ENCODE measurements at regions not wholly inside any gene's neighbourhood (a gene's known extent, or its start where the extent isn't known, plus 50 kb on each side); places are given as distances from the start of the nearest gene placed in this dataset.

- H2AFZ ChIP-seq (ENCODE audit: low read length): no peak overlapping the region
- no peaks in the 10 kb centered on the region for H4K20me1 ChIP-seq (ENCODE audit: insufficient read depth, low read length)
- intact Hi-C loops (cut with micrococcal nuclease; ENCODE audit: unreplicated experiment): no loop called here
- no peaks in the 10 kb centered on the region for H3K4me1 ChIP-seq (ENCODE audit: insufficient read depth, low read length, poor library complexity, severe bottlenecking)
- no TSS peak for BruUV-seq (replicated peaks)
- no peak for TF ChIP-seq EZH2phosphoT487 (IDR thresholded peaks at IDR 0.05; ENCODE audit: borderline replicate concordance, low read depth, low read length)
- no peak for TF ChIP-seq CTCF (conservative IDR thresholded peaks at IDR 0.05; ENCODE audit: low read length)
- H3K4me3 ChIP-seq (ENCODE audit: low read depth, low read length, poor library complexity, severe bottlenecking): no peak overlapping the region
- no peaks in the 10 kb centered on the region for H3K9me3 ChIP-seq (ENCODE audit: low read length)
- ChIA-PET CTCF (ENCODE audit: unreplicated experiment) (no interaction called here), POLR2A (no interaction called here)
- H3K79me2 ChIP-seq (ENCODE audit: insufficient read depth, low read depth, low read length): no peaks in the 10 kb centered on the region
- H3K36me3 ChIP-seq (ENCODE audit: insufficient read depth, low read length): no peaks in the 10 kb centered on the region
- no peaks in the 10 kb centered on the region; the same call in 1 of the 2 replicates for H3K9me2 ChIP-seq (ENCODE audit: insufficient read depth, low read length)
- no peak overlapping the region for H3K4me2 ChIP-seq (ENCODE audit: low read length)
- no peak overlapping the region for H3K27ac ChIP-seq (ENCODE audit: low read depth, low read length, poor library complexity, severe bottlenecking)
- no peak for DNase-seq (ENCODE audit: low spot score)
These were observed 213.7 kb downstream of the HTR7 start for GRCh38 chr10:90644165-90644564.

DNA sequence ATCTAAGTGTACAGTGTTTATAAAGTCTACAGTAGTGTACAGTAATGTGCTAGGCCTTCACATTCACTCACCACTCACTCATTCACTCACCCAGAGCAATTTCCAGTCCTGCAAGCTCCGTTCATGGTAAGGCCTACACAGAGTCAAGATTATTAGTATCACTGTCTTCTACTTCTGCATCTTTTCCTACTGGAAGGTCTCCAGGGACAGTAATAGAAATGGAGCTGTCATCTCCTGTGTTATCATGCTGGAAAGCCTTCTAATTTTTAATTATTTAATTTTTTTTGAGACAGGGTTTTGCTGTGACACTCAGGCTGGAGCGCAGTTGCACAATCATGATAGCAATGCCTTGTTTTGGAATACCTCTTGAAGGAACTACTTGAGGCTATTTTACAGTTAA lies 207.0 kb downstream of the HTR7 start:
- no peaks in the 10 kb centered on the region for H3K9me3 ChIP-seq (ENCODE audit: low read length)
- intact Hi-C loops (cut with micrococcal nuclease; ENCODE audit: unreplicated experiment): no loop called here
- H3K36me3 ChIP-seq (ENCODE audit: insufficient read depth, low read length): no peaks in the 10 kb centered on the region
- ChIA-PET POLR2A (interaction anchor here (0.5 to 1.8 kb wide), 3 partner anchors 9 to 1613 kb away, joined by 4 read pairs; no protein-coding TSS in a partner anchor), CTCF (ENCODE audit: unreplicated experiment) (no interaction called here)
- TF ChIP-seq EZH2phosphoT487 (IDR thresholded peaks at IDR 0.05; ENCODE audit: borderline replicate concordance, low read depth, low read length): no peak
- no peak for TF ChIP-seq CTCF (conservative IDR thresholded peaks at IDR 0.05; ENCODE audit: low read length)
- H3K4me2 ChIP-seq (ENCODE audit: low read length): no peak overlapping the region
- H2AFZ ChIP-seq (ENCODE audit: low read length): no peak overlapping the region
- DNase-seq (ENCODE audit: low spot score): no peak
- no peak overlapping the region for H3K27ac ChIP-seq (ENCODE audit: low read depth, low read length, poor library complexity, severe bottlenecking)
- H3K4me3 ChIP-seq (ENCODE audit: low read depth, low read length, poor library complexity, severe bottlenecking): no peak overlapping the region
- H3K79me2 ChIP-seq (ENCODE audit: insufficient read depth, low read depth, low read length): no peaks in the 10 kb centered on the region
- no TSS peak for BruUV-seq (replicated peaks)
- no peaks in the 10 kb centered on the region for H4K20me1 ChIP-seq (ENCODE audit: insufficient read depth, low read length)
- no peaks in the 10 kb centered on the region for H3K9me2 ChIP-seq (ENCODE audit: insufficient read depth, low read length)
- H3K4me1 ChIP-seq (ENCODE audit: insufficient read depth, low read length, poor library complexity, severe bottlenecking): no peaks in the 10 kb centered on the region

- Histone ChIP-seq H3K36me3 (ENCODE audit: insufficient read depth, low read length) (no peaks in the 10 kb centered on the region), H4K20me1 (ENCODE audit: insufficient read depth, low read length) (no peaks in the 10 kb centered on the region), H2AFZ (ENCODE audit: low read length) (no peak overlapping the region), H3K4me1 (ENCODE audit: insufficient read depth, low read length, poor library complexity, severe bottlenecking) (no peaks in the 10 kb centered on the region), H3K4me2 (ENCODE audit: low read length) (no peak overlapping the region), H3K4me3 (ENCODE audit: low read depth, low read length, poor library complexity, severe bottlenecking) (no peak overlapping the region), H3K9me3 (ENCODE audit: low read length) (no peaks in the 10 kb centered on the region), H3K9me2 (ENCODE audit: insufficient read depth, low read length) (no peaks in the 10 kb centered on the region), H3K79me2 (ENCODE audit: insufficient read depth, low read depth, low read length) (no peaks in the 10 kb centered on the region), H3K27ac (ENCODE audit: low read depth, low read length, poor library complexity, severe bottlenecking) (no peak overlapping the region)
- TF ChIP-seq CTCF (conservative IDR thresholded peaks at IDR 0.05; ENCODE audit: low read length) (peak; percentile 55), EZH2phosphoT487 (IDR thresholded peaks at IDR 0.05; ENCODE audit: borderline replicate concordance, low read depth, low read length) (no peak)
- ChIA-PET POLR2A (no interaction called here), CTCF (ENCODE audit: unreplicated experiment) (no interaction called here)
- no peak for DNase-seq (ENCODE audit: low spot score)
- BruUV-seq (replicated peaks): no TSS peak
- intact Hi-C loops (cut with micrococcal nuclease; ENCODE audit: unreplicated experiment): no loop called here
These were observed 205.3 kb downstream of the HTR7 start for GRCh38 chr10:90652519-90652918.

Measured in OCI-LY7 (cell line).